LNCaP clone FGC (cell line): ENCODE measurements at regions not wholly inside any gene's neighbourhood (a gene's known extent, or its start where the extent isn't known, plus 50 kb on each side); places are given as distances from the start of the nearest gene placed in this dataset.

Experiments
- DNase-seq: peaks from one replicate; pipeline ENCODE4 v3.0.0-alpha.2; 2011; ENCODE audit warnings: low read depth
- H3K4me3 ChIP-seq: 2 replicates; pipeline ENCODE4 v1.5.1; 2011; ENCODE audit warnings: mild to moderate bottlenecking, low read depth, low read length, control low read depth
- CTCF ChIP-seq: IDR thresholded peaks from 2 replicates; pipeline ENCODE4 v1.5.1; 2012; ENCODE audit warnings: mild to moderate bottlenecking; ENCODE audit not compliant: control insufficient read depth, insufficient read depth; ENCODE audit errors: extremely low read depth

DNA sequence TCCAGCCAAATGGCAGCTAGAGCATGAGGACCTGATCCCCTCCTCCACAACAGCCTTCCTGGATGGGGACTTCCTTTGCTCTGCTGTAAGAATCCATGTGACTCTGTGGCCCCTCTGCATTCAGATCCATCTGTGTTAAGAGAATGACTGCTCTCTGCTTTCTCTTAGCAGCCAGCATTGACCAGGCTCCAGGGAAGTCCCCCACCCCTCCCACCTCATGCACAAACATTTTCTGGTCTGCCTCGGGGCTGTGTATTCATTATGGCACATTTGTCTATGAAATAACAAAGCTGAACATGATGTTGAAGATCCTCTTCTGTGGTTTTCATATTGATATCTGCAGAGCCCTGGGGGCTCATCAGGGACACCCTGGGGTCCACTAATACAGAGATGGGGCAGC is 201.7 kb downstream of the NUAK1 start:
- H3K4me3 ChIP-seq, result no peak overlapping the region
- no peak for DNase-seq
- no peak for TF ChIP-seq CTCF

DNA sequence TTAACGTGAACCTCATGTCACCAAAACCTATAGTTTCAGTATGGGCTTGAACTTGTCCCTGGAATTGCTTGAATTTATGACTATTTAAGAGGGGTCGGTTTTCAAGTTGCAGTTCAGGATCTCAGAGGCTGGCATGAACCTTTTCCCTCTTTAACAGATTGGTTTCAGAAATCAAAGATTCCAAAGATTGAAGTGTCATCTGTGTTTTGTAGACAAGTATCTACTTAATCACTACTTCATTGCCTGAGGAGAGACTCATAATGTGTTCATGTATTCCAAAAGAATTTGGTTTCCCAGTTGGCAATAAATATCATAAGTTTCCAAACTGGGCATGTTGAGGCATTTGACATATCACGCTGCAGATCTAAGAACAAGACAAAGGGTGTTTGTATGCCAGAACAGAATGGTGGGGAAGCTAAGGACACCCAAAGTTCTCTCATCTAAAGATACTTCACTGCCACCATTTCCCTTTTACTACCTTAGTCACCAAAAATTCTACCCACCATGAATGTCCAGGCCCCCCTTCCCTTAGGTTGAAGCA is 199.5 kb downstream of the NUAK1 start:
- no peak for DNase-seq
- no peak overlapping the region for H3K4me3 ChIP-seq
- TF ChIP-seq CTCF, result no peak

- no peak overlapping the region for H3K4me3 ChIP-seq
- no peak for TF ChIP-seq CTCF
- no peak for DNase-seq
These were observed 196.5 kb downstream of the NUAK1 start for GRCh38 chr12:105942281-105942680.

DNA sequence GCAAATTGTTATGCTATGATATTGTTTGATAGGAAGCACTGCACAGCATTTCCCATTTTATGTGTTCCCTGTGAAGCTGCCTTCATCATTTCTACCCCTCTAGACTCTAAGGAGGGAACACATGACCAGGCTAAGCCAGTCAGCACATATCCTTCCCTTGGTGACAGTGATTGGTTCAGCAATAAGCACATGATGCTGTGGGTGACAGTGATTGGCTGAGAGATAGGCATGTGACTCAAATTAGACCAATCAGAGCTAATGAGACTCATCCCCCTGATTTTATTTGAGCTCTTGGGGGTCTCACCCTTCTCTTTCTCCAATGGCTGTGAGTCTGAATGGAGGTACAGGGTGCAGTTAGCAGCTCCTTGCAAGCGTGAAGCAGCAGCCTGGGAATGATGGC is 195.2 kb downstream of the NUAK1 start:
- no peak overlapping the region for H3K4me3 ChIP-seq
- no peak for TF ChIP-seq CTCF
- no peak for DNase-seq

GRCh38 chr12:105944628-105945027 is 194.1 kb downstream of the NUAK1 start:
- no peak for TF ChIP-seq CTCF
- H3K4me3 ChIP-seq, result no peak overlapping the region
- DNase-seq, result no peak

- no peak for TF ChIP-seq CTCF
- H3K4me3 ChIP-seq, result no peak overlapping the region
- no peak for DNase-seq
These were observed 192.9 kb downstream of the NUAK1 start for GRCh38 chr12:105945880-105946279.

GRCh38 chr12:105946493-105946901 is 192.3 kb downstream of the NUAK1 start:
- no peak overlapping the region for H3K4me3 ChIP-seq
- TF ChIP-seq CTCF, result no peak
- no peak for DNase-seq
